ENCODE measurements at regions not wholly inside any gene's neighbourhood (a gene's known extent, or its start where the extent isn't known, plus 50 kb on each side); places are given as distances from the start of the nearest gene placed in this dataset.
A peak's percentile ranks its signal among the peaks of the same experiment; 100 is the strongest.

DNA sequence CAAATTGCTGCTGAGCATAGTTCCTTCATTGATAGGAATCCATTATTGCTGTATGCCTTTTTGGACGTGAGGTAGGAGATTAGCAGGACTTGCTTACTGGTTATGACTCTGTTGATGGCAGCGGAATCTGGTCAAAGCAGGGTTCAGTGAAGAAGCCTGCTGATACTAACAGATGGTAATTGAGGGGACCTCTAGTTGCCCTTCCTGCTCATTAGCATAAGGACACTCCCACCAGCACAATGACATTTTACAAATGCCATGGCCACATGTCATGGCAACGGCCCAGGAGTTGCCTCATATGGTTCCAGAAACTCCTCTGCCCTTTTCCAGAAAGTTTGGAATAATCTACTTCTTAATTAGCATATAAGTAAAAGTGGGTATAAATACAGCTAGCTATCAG is 417.5 kb downstream of the CDC14C start:
- FAIRE-seq (no peak), DNase-seq (ENCODE audit: low spot score in 2 of 2) (no peak)

DNA sequence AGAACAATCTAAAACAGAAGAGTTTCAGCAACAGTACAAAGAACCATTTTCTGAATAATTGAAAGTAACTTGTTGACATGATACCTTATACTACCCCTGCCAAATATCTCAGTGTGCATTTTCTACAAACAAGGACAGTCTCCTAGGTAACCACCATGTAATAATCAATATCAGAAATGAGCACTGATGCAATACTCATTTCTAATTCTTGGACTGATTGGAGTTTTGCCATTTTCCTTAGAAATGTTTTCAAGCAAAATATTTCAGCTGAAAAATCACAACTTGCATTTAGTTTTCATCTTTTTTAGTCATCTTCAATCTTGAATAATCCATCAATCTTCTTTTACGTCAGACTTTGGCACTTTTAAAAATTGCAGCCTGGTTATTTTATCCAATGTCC is 420.2 kb downstream of the CDC14C start:
- FAIRE-seq (no peak), DNase-seq (ENCODE audit: low spot score in 2 of 2) (no peak)

DNA sequence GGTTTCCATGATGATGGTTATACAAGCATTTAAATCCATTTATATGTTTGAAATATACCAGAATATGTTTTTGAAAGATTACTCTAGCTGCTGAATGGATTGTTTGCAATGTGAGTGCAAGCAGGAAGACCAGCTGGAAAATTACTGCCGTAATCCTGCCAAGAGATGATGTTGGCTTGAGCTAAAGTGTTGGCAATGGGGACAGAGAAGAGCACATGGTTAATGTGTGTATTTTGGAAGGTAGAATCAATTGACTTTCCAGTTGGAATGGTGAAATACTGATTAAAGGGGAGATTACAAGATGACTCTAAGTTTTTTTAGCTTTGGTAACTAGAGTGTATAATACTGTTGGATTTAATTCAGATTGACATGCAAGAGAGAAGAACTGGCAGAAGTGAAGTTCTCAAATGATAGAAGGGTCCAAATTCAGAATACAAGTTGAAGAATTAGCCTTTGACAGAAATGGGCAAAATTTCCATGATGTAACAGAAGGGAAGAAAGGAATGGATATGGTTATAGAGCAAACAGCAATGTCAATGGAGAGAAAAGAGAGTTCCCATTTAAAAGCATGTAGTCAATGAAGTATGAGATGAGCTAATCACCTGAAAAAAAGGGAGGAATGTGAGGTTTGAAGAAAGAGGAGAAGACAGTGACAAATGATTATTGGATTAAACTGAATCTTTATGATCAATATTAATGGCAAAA is 422.0 kb downstream of the CDC14C start:
- no peak for FAIRE-seq
- DNase-seq (ENCODE audit: low spot score in 2 of 2) = peak in 1 of 2 donors; percentile 2

DNA sequence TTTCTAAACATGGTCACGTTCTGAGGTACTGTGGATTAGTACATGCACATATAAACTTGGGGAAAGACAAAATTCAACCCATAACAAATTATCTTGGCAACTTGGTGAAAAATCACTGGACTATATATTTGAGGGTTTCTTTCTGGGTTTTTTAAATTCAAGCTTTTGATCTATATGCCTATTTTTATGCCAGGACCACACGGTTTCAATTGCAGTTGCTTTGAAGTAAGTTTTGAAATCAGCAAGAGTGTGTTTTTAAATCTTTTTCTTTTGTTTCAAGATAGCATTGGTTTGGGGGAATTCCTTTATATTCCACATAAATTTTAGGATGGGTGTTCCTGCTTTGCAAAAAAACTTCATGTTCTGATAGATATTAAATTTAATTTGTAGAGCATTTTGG is 406.4 kb upstream of the VWC2 start:
- DNase-seq (ENCODE audit: low spot score in 2 of 2) (no peak), FAIRE-seq (no peak)

DNA sequence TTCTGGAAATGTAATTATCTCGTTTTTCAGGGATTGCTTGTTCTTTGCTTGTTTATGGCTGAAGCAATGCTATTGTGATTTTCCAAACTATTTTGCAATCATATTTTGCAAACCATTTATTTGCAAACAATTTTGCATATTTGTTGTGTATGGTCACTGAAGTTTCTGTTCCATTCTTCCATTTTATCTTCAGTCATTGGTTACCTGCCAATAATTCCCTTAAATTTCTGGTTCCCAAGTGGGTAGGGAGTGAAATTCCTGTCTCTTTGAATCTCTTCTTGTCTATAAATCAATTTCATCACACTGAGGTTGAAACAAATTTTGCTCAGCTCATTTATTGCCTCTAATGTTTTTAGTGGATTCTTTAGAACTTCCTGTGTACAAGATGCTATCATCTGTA is 401.7 kb upstream of the VWC2 start:
- DNase-seq (ENCODE audit: low spot score in 2 of 2) (no peak), FAIRE-seq (no peak)

DNA sequence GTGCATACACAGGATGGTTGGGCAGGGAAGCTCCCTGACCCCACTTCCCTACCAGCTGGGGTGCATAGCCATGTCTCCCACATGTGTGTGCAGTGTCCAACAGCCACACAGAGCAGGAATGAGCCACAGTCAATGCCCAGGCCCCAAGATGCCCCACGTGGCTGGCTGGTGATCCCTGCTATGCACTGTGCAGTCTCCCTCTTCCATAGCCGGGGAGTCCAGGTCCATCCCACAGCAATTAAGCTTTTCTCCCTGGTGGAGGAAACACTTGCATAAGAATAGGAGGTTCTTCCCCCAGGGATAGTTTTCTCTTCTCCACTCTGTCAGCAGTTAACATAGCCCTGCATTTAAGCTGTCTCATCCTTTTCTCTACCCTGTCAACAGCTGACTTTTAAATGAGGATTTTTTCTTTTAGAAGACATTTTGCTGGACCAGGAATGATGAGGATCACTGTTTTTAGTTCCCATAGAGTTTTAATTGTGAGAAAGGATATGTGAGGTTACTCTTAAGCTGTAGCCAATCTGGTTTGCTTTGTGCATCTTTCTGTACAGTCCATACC is 396.5 kb upstream of the VWC2 start:
- no peak for FAIRE-seq
- no peak for DNase-seq (ENCODE audit: low spot score in 2 of 2)

DNA sequence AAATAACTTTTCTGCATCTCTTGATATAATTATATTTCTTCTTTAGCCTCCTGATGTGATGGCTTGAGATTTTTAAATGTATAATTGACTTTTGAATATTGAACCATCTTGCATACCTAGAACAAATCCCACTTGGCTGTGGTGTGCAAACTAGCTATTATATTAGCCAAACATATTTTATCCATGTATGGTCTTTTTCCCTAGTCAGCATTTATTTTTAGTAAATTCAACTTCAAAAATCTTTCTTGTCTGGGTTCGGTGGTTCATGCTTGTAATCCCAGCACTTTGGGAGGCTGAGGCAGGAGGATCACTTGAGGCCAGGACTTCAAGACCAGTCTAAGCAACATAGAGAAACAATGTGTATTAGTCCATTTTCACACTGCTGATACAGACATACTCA is 386.6 kb upstream of the VWC2 start:
- FAIRE-seq (no peak), DNase-seq (ENCODE audit: low spot score in 2 of 2) (no peak)

DNA sequence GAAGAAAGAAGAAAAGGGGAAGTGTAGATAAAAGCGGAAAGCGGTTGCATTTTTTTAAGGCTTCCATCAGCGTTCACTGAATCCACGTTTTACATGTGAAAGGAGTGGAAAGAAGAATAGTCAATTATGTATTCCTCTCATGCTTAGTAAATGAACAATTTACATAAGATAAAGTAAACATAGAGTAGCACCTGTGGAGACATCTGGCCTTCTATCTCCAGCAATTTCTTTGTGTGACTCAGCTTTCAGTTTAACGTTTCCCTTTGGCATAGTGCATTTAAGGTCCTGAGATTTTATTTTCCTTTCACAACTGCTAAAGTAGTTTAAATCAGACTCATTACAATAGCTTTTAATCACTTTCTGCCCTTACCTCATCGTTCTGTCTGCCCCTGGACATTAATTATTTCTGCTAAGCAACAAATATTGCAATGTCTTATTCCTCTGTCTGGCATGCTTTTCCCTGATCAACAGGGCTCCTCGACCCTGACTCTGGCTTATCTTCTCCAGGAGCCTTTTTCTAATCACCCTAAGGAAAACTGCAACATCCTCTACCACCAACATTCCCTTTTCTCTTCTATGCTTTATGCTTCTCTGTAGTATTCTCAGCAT is 383.5 kb upstream of the VWC2 start:
- FAIRE-seq (no peak), DNase-seq (ENCODE audit: low spot score in 2 of 2) (no peak)

DNA sequence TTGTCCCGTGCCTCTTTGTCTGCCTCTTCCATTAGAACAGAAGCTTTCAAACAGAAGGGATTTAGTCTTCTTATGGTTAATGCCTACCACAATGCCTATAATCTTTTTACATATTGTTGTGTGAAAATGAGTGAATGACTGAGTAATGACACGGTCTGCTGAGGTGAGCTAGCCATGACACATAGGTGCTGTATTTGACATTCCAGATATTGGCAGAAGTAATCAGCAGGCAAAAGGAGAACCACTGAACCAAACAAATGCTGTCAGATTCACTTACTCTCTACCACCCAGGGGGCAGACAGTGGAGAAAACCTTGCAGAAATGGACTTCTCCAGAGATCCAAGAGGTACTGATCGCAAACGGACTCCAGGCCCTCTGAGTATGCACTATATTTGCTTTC is 377.2 kb upstream of the VWC2 start:
- DNase-seq (ENCODE audit: low spot score in 2 of 2) (no peak), FAIRE-seq (no peak)

DNA sequence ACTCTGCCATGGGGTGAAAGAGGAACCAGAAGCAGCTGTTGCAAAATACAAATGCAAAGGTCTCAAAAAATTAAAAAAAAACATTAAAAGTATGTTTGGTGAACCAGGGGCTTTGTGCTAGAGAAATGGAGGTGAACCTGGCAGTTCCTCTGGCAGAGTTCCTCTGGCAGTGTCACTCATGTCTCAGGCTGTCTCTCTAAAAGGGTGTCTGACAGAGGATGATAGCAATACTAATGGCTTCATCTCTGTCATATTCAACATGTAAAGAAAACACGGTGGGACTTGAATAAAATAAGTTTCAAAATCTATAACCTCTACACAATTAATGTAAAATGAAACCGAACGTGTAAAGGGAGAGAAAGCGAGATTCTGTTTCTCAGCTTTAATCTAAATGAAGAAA is 375.7 kb upstream of the VWC2 start:
- no peak for FAIRE-seq
- no peak for DNase-seq (ENCODE audit: low spot score in 2 of 2)

DNA sequence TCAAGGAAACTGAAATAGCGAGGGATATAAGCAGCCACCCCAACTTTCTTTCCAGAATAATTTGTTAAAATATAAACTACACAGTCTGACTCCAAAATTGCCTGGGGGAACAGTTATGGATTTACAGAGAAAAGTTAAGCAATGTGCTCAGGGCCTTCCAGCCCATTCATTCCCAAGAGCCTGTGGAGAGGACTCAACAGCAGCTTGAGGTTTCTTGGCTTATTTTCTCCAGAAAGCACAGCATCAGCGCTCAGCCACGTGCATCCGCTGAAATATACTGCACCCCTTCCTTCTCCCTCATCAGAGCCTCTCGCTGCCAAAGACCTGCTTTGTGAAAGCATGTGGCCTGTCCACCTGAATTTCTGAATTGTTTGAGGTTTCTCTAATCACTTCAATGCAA is 375.2 kb upstream of the VWC2 start:
- FAIRE-seq (no peak), DNase-seq (ENCODE audit: low spot score in 2 of 2) (no peak)

DNA sequence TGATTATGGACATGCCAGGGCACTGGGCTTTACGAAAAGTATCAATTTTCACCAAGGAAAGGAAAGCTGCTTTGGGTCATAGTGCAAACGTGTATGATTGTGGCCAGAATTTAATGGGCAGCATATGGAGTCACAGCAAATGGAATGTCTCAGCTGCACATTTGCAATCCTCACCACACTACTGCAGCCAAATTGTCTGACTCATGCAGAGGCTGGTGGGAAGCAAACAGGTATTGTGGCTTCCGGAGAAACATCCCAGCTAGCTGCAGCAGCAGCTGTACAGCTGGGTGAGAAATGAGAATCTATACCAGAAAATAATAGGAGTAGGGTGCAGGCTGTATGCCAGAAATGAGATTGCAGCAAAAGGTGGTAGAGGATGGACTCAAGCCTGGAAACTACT is 374.7 kb upstream of the VWC2 start:
- DNase-seq (ENCODE audit: low spot score in 2 of 2) (no peak), FAIRE-seq (no peak)

DNA sequence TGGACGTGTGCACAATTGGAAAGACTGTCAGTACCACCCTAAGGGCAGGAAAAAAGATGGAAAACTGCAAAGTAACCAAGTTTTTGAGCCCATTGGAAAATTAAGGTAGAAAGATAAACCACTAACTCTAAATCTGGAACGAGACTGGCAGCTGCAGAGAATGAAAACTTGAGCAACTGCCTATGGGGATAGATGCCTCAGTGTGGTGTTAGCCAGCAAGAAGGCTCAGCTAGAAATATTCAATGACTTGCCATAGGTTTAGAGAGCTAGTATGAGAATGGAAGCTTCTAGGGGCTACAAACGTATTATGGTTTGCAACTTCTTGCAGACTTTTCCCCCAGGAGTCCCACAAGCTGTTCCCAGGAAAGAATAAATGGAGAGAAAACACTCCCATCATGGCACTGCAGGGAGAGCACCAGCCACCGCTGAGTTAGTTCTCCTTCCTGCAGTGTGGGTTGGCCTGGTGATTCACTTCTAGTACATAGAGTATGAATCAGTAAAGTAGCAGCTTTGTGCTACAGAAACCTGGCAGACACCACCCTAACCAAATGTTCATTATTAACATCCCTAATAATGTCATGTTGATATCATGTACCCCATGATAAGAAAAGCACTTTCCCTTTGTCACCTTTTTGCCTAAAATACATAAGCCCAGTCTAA is 372.4 kb upstream of the VWC2 start:
- DNase-seq (ENCODE audit: low spot score in 2 of 2) (no peak), FAIRE-seq (no peak)

DNA sequence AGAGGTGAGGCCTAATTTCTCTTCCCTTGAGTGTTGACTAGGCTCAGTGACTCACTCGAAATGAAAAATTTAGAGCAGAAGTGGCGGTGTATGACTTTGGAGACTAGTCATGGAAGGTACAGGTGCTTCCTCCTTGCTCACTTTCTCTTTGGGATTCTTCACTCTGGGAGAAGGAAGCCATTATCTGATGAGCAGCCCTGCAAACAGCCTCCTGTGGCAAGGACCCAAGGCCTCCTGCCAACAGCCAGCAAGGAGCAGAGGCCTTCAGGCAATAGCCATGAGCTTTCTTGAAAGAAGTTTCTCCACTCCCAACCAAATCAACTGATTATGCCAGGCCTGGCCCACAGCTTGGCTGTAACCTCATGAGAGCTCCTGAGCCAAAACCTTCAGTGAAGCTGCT is 369.6 kb upstream of the VWC2 start:
- no peak for DNase-seq (ENCODE audit: low spot score in 2 of 2)
- FAIRE-seq = no peak

DNA sequence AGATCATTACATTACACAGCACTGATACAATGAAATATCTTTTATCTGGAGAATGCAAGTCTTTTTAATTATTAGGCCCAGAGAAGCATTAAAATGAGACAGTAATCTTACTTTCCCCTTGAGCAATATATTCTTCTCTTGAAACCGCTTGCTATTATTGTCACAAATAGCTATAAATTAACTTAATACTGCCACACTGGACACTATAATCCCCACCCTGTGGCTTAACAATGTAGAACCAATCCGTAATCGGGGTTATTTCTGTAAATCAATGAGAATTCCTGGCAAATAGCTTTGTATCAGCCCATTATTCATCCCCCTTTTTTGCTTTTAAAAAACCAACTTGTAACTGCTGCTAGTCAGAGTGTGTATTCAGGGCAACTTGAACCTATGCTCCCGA is 366.2 kb upstream of the VWC2 start:
- DNase-seq (ENCODE audit: low spot score in 2 of 2) = no peak
- no peak for FAIRE-seq

DNA sequence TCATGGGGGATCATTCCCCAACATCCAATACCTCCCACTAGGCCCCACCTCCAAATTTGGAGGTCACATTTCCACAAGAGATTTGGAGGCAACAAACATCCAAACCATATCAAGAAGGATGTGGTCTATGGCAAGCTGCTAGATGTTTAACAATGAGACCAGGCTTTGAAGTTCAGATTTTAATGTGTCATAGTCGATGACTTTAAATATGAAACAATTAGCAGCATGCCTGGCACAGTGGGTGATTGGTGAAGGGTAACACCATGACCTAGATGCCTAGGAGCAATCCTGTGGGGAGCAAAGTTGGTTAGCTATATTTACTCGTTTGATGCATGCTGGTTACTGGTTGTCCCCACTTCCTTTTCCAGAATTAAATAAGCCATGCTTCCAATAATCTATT is 356.4 kb upstream of the VWC2 start:
- DNase-seq (ENCODE audit: low spot score in 2 of 2) (no peak), FAIRE-seq (no peak)

DNA sequence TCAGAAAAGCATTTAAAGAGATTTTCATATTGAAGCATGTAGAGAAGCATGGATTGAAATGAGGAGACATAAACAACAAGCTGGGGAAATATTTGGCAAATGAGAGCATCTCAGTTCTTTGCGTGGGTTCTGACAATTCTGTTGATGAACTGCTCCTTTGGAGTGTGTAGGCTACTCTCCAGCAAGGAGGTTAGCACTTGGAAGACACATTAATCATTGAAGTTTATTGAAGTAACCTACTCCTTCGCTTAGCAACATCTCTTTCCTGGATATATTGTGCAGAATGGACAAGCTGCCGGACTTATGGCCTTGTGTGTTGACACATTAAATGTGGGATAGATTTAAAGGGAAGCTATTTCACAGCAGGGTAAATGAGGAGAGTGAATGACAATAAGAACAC is 354.5 kb upstream of the VWC2 start:
- no peak for DNase-seq (ENCODE audit: low spot score in 2 of 2)
- FAIRE-seq = no peak

DNA sequence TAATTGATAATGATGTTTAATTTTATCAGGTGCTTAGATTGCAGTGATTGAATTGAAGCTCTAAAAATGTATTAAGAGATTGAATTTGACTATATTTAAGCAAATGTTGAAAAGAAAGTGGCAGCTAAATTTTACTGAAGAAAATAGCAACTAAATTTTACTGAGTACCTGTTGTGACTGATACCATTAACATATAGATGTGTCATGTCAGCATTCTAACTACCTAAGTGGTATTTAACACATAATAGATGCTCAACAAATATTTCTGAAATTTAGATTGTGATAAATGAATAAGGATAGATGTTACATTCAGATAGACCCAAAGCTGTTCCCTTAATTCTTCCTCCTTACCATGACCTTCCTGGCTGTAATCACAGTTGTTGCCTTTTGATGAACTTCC is 350.9 kb upstream of the VWC2 start:
- DNase-seq (ENCODE audit: low spot score in 2 of 2) (no peak), FAIRE-seq (no peak)

DNA sequence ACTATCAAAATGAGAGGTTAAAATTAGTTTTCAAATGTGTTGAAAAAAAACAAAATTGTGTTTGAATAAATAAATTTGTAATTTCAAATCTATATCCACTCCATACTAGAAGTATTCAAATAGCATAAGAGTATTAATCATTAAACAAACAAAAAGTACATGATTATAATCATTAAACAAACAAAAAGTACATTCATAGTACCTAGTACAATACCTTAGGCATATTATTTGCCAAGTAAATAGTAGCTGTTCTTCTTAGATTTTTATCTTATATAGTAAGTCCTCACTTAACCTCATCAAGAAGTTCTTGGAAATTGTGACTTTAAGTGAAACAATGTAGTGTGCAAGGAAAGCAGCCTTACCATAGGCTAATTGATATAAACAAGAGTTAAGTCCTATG is 349.3 kb upstream of the VWC2 start:
- FAIRE-seq (peak; percentile 36), DNase-seq (ENCODE audit: low spot score in 2 of 2) (no peak)

DNA sequence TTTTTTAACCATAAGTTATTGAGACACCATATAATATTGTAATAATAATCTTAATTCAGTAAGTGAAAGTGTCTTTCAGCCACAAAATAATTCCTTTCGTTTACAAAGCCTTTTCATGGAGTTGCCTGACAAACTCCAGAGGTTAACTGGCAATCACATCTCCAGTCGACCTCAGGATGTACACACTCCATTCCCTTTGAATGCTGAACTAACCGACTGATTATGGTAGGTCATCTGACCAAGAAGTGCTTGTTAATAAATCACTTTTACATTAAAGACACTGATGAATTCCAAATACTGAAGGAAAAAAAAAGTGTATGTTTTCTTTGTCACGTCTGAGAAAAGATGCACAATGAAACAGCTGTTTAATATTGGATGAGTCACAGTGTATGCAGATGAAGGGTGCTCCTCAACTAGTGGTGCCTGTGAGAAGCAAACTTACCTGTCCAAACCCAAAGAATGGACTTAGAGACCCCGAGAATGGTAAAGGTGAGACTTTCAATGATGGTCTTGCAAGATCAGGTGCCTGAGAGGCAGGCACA is 348.1 kb upstream of the VWC2 start:
- DNase-seq (ENCODE audit: low spot score in 2 of 2) (no peak), FAIRE-seq (no peak)

DNA sequence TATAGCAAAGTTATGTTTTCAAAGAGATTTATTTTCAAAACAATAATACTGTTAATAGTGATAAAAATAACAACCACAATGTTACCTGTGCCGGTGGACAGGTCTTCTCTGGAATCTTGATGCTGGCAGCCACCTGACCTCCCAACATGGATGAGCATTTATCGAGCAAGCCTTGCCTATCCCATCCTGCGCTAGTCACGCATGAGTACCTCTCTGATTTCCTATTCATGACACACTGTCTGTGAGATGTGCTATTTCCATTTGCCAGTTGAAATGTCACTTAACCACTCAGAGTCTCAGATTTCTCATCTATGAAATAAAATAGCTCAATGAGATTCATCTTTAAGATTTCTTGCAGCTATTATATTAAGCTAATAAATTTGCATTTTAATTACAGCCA is 341.2 kb upstream of the VWC2 start:
- FAIRE-seq = no peak
- DNase-seq (ENCODE audit: low spot score in 2 of 2) = no peak

DNA sequence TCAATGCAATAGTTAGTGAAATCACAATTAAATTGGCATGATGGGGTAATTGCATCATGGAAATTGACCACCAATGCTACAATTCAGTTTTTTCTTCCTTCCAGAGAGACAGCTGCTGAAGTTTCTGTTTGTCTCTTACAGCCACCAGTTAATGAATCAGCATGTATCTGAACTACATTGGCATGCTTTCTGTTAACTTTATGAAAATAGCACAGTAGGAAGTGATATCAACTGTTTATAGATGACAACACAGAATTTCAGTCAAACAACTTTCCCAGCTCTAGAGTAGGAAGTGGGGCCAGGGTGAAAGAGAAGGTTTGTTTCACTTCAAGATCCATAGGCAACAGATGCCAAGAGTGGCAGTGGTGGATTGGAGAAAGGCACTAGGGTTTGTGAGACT is 339.6 kb upstream of the VWC2 start:
- FAIRE-seq (no peak), DNase-seq (ENCODE audit: low spot score in 2 of 2) (no peak)
